UCSD-AML1 (cell line): ENCODE measurements at regions not wholly inside any gene's neighbourhood (a gene's known extent, or its start where the extent isn't known, plus 50 kb on each side); places are given as distances from the start of the nearest gene placed in this dataset.

ENCODE experiments used
- DNase-seq: peaks from one replicate; lab custom pipeline; 2025; ENCODE audit not compliant: unreplicated experiment; lab: John Stamatoyannopoulos, UW

- no peak for DNase-seq
Measured at GRCh38 chr4:138298431-138298830, 56.3 kb upstream of the SLC7A11 start.

GRCh38 chr4:138297743-138298405, 55.7 kb upstream of the SLC7A11 start:
- no peak for DNase-seq

- no peak for DNase-seq
Measured at GRCh38 chr4:138292321-138292720, 50.2 kb upstream of the SLC7A11 start.
